Vagina (tissue), 2 donors: ENCODE measurements at regions not wholly inside any gene's neighbourhood (a gene's known extent, or its start where the extent isn't known, plus 50 kb on each side); places are given as distances from the start of the nearest gene placed in this dataset.

ENCODE experiments used
- DNase-seq, 2 donors: peaks; one replicate each; pipeline ENCODE4 v3.0.0-alpha.2; 2017; ENCODE audit errors: extremely low spot score in 2 of 2
- H3K27ac ChIP-seq: fragments of 200-600 bp; sonication (generic); one replicate; pipeline ENCODE4 v1.5.1; 2019
- H3K27me3 ChIP-seq: fragments of 200-600 bp; sonication (generic); one replicate; pipeline ENCODE4 v1.5.1; 2019
- H3K36me3 ChIP-seq, 2 donors: fragments of 200-600 bp; sonication (generic); one replicate each; pipeline ENCODE4 v1.5.1; 2017 to 2019
- H3K4me1 ChIP-seq: fragments of 200-600 bp; sonication (generic); one replicate; pipeline ENCODE4 v1.5.1; 2019
- H3K4me3 ChIP-seq, 2 donors: fragments of 200-600 bp; sonication (generic); 1 replicate in 1 of 2; 2 replicates in 1 of 2; pipeline ENCODE4 v1.5.1; 2016 to 2019
- H3K9me3 ChIP-seq: fragments of 200-600 bp; sonication (generic); one replicate; pipeline ENCODE4 v1.5.1; 2019
- CTCF ChIP-seq, 3 experiments: fragments of 450-650 bp in 2 of 3; fragments of 200-600 bp in 1 of 3; sonication (generic) in 1 of 3; IDR thresholded peaks; one replicate each; pipeline ENCODE4 v1.5.1; 2017 to 2019; ENCODE audit warnings: antibody characterized with exemption in 3 of 3, mild to moderate bottlenecking in 2 of 3, moderate library complexity in 2 of 3
- POLR2A ChIP-seq, 2 donors: fragments of 450-650 bp; IDR thresholded peaks; one replicate each; pipeline ENCODE4 v1.6.1; 2017; ENCODE audit warnings: antibody characterized with exemption in 2 of 2, mild to moderate bottlenecking in 2 of 2, moderate library complexity in 2 of 2
- POLR2AphosphoS5 ChIP-seq, 2 donors: sonication (generic); formaldehyde crosslinking; IDR thresholded peaks; one replicate each; pipeline ENCODE4 v1.9.0; 2017; ENCODE audit warnings: antibody characterized with exemption in 2 of 2, mild to moderate bottlenecking in 2 of 2, low read depth in 1 of 2; ENCODE audit not compliant: insufficient read depth in 1 of 2
- intact Hi-C: fragments of 100-400 bp; cut with DNase I; formaldehyde crosslinking; loops from one replicate; pipeline ENCODE4 v1.15.1; 2023

- no peaks in the 10 kb centered on the region for H3K36me3 ChIP-seq
- no peak for DNase-seq
- intact Hi-C loops, result no loop called here
- H3K27ac ChIP-seq, result no peak overlapping the region
- TF ChIP-seq POLR2AphosphoS5 (IDR thresholded peaks at IDR 0.05; ENCODE audit: insufficient read depth in 1 of 2, low read depth in 1 of 2) (no peak), CTCF (IDR thresholded peaks at IDR 0.05) (no peak), POLR2A (IDR thresholded peaks at IDR 0.05) (no peak)
- H3K9me3 ChIP-seq, result no peaks in the 10 kb centered on the region
- H3K4me3 ChIP-seq, result no peak overlapping the region
- no peaks in the 10 kb centered on the region for H3K27me3 ChIP-seq
- H3K4me1 ChIP-seq, result no peaks in the 10 kb centered on the region
Measured at GRCh38 chr18:29962579-29962978, 1080.0 kb downstream of the DSC3 start.

- DNase-seq, result no peak
- Histone ChIP-seq H3K27ac (no peak overlapping the region), H3K27me3 (no peaks in the 10 kb centered on the region), H3K4me3 (no peak overlapping the region), H3K9me3 (no peaks in the 10 kb centered on the region), H3K4me1 (no peaks in the 10 kb centered on the region), H3K36me3 (no peaks in the 10 kb centered on the region)
- TF ChIP-seq CTCF (IDR thresholded peaks at IDR 0.05), result no peak
- TF ChIP-seq POLR2AphosphoS5 (IDR thresholded peaks at IDR 0.05; ENCODE audit: insufficient read depth in 1 of 2, low read depth in 1 of 2), result no peak
- intact Hi-C loops, result no loop called here
Measured at GRCh38 chr18:29960539-29960938, 1082.0 kb downstream of the DSC3 start.

GRCh38 chr18:29930231-29930630, 1112.3 kb downstream of the DSC3 start:
- Histone ChIP-seq H3K9me3 (no peaks in the 10 kb centered on the region), H3K4me1 (no peaks in the 10 kb centered on the region), H3K27me3 (no peaks in the 10 kb centered on the region), H3K36me3 (no peaks in the 10 kb centered on the region), H3K27ac (no peak overlapping the region), H3K4me3 (no peak overlapping the region)
- TF ChIP-seq POLR2AphosphoS5 (IDR thresholded peaks at IDR 0.05; ENCODE audit: insufficient read depth in 1 of 2, low read depth in 1 of 2) (no peak), CTCF (IDR thresholded peaks at IDR 0.05) (no peak), POLR2A (IDR thresholded peaks at IDR 0.05) (no peak)
- DNase-seq, result no peak
- intact Hi-C loops, result no loop called here

- TF ChIP-seq CTCF (IDR thresholded peaks at IDR 0.05) (no peak), POLR2AphosphoS5 (IDR thresholded peaks at IDR 0.05; ENCODE audit: insufficient read depth in 1 of 2, low read depth in 1 of 2) (no peak), POLR2A (IDR thresholded peaks at IDR 0.05) (no peak)
Measured at GRCh38 chr18:29928081-29928480, 1114.5 kb downstream of the DSC3 start.

GRCh38 chr18:29925566-29925965, 1117.0 kb downstream of the DSC3 start:
- no peak for TF ChIP-seq POLR2AphosphoS5 (IDR thresholded peaks at IDR 0.05; ENCODE audit: insufficient read depth in 1 of 2, low read depth in 1 of 2)
- no peak for TF ChIP-seq POLR2A (IDR thresholded peaks at IDR 0.05)
- TF ChIP-seq CTCF (IDR thresholded peaks at IDR 0.05), result no peak
- DNase-seq, result no peak
- Histone ChIP-seq H3K36me3 (no peaks in the 10 kb centered on the region), H3K27ac (no peak overlapping the region), H3K4me1 (no peaks in the 10 kb centered on the region), H3K4me3 (no peak overlapping the region), H3K9me3 (no peaks in the 10 kb centered on the region), H3K27me3 (no peaks in the 10 kb centered on the region)
- intact Hi-C loops, result no loop called here

More at GRCh38 chr18:29928081-29928480, 1114.5 kb downstream of the DSC3 start:
- Histone ChIP-seq H3K4me1 (no peaks in the 10 kb centered on the region), H3K27me3 (no peaks in the 10 kb centered on the region), H3K36me3 (no peaks in the 10 kb centered on the region), H3K9me3 (no peaks in the 10 kb centered on the region), H3K27ac (no peak overlapping the region), H3K4me3 (no peak overlapping the region)
- no peak for DNase-seq
- intact Hi-C loops, result no loop called here
